H1 (cell line): ENCODE measurements at regions not wholly inside any gene's neighbourhood (a gene's known extent, or its start where the extent isn't known, plus 50 kb on each side); places are given as distances from the start of the nearest gene placed in this dataset.

Source experiments
- CTCF ChIA-PET: fragments of 300-600 bp; sonication (Branson Sonifier 250); formaldehyde crosslinking; loops from one replicate; lab custom pipeline; 2021; ENCODE audit not compliant: partially characterized antibody; lab: Charles Lee
- POLR2A ChIA-PET: fragments of 300-600 bp; sonication (Branson Sonifier 250); formaldehyde crosslinking; loops from one replicate; lab custom pipeline; 2021; ENCODE audit warnings: inconsistent platforms; ENCODE audit not compliant: partially characterized antibody; lab: Charles Lee
- DNase-seq, 2 experiments: peaks; one replicate each; pipeline versions ENCODE4 v3.0.0 to v3.0.0-alpha.2; 2010 to 2022; ENCODE audit warnings: low spot score in 2 of 2, low read depth in 1 of 2, mixed read lengths in 1 of 2
- FAIRE-seq: peaks from 2 replicates; lab custom pipeline; 2011; peaks lifted over from hg19 to GRCh38; lab: Jason Lieb, UNC
- H2AFZ ChIP-seq: 2 replicates; pipeline ENCODE4 v1.8.1; 2012; ENCODE audit warnings: low read length, inconsistent platforms
- H2AK5ac ChIP-seq: 2 replicates; pipeline ENCODE4 v1.6.1; 2013; ENCODE audit warnings: low read depth, low read length
- H2BK120ac ChIP-seq: replicated peaks from 2 replicates; pipeline ENCODE3; 2013; ENCODE audit warnings: low read depth, low read length, inconsistent platforms
- H2BK12ac ChIP-seq: 2 replicates; pipeline ENCODE4 v1.6.1; 2013; ENCODE audit warnings: low read depth, low read length
- H2BK15ac ChIP-seq: 2 replicates; pipeline ENCODE4 v1.6.1; 2013; ENCODE audit warnings: low read length
- H2BK20ac ChIP-seq: 2 replicates; pipeline ENCODE4 v1.6.1; 2013; ENCODE audit warnings: low read length
- H2BK5ac ChIP-seq: 2 replicates; pipeline ENCODE4 v1.6.1; 2013; ENCODE audit warnings: low read depth, low read length
- H3K14ac ChIP-seq: 2 replicates; pipeline ENCODE4 v1.6.1; 2013; ENCODE audit warnings: inconsistent platforms; ENCODE audit not compliant: insufficient read length
- H3K18ac ChIP-seq: 2 replicates; pipeline ENCODE4 v1.6.1; 2013; ENCODE audit warnings: low read length; ENCODE audit errors: extremely low read depth
- H3K23ac ChIP-seq: 2 replicates; pipeline ENCODE4 v1.6.1; 2013; ENCODE audit warnings: inconsistent platforms; ENCODE audit not compliant: insufficient read length
- H3K23me2 ChIP-seq: 2 replicates; pipeline ENCODE4 v1.6.1; 2013; ENCODE audit warnings: low read depth, low read length
- H3K27ac ChIP-seq: 2 replicates; pipeline ENCODE4 v1.6.1; 2011; ENCODE audit warnings: low read depth, low read length, inconsistent platforms
- H3K27me3 ChIP-seq, 4 experiments: replicated peaks in 1 of 4; 1 replicate in 1 of 4; 2 replicates in 3 of 4; pipeline versions ENCODE4 v1.6.1 to v1.8.1; 2011 to 2013; ENCODE audit warnings: low read length in 3 of 4, mild to moderate bottlenecking in 3 of 4, inconsistent platforms in 2 of 4, mixed read lengths in 2 of 4, moderate library complexity in 1 of 4; ENCODE audit not compliant: control insufficient read depth in 3 of 4, insufficient read depth in 3 of 4; ENCODE audit errors: extremely low read depth in 1 of 4
- H3K36me3 ChIP-seq, 4 experiments: 2 replicates each; pipeline versions ENCODE4 v1.6.1 to v1.8.1; 2011 to 2013; ENCODE audit warnings: mild to moderate bottlenecking in 4 of 4, low read length in 3 of 4, moderate library complexity in 2 of 4, control low read depth in 1 of 4, inconsistent platforms in 1 of 4; ENCODE audit not compliant: insufficient read depth in 4 of 4, control insufficient read depth in 2 of 4
- H3K4ac ChIP-seq: replicated peaks from 2 replicates; pipeline ENCODE3; 2013; ENCODE audit warnings: low read length, low read depth, mixed read lengths, inconsistent platforms; ENCODE audit not compliant: insufficient read length
- H3K4me1 ChIP-seq, 4 experiments: replicated peaks in 1 of 4; 1 replicate in 1 of 4; 2 replicates in 3 of 4; pipeline versions ENCODE4 v1.6.1 to v1.8.1; 2011 to 2013; ENCODE audit warnings: low read length in 3 of 4, inconsistent platforms in 2 of 4, mixed read lengths in 1 of 4; ENCODE audit not compliant: insufficient read depth in 4 of 4, control insufficient read depth in 3 of 4
- H3K4me2 ChIP-seq, 2 experiments: 2 replicates each; pipeline versions ENCODE4 v1.6.1 to v1.8.1; 2011 to 2013; ENCODE audit warnings: low read depth in 2 of 2, low read length in 2 of 2, control low read depth in 1 of 2, inconsistent platforms in 1 of 2, mild to moderate bottlenecking in 1 of 2; ENCODE audit not compliant: insufficient read depth in 1 of 2
- H3K4me3 ChIP-seq, 4 experiments: fragments of 200-600, 300-600 bp in 1 of 4; sonication (generic), shearing (Covaris generic), sonication (Bioruptor Twin) in 1 of 4; 2 replicates each; pipeline versions ENCODE4 v1.5.1 to v1.8.1; 2011 to 2016; ENCODE audit warnings: low read length in 4 of 4, low read depth in 3 of 4, control low read depth in 2 of 4, inconsistent platforms in 2 of 4, mild to moderate bottlenecking in 2 of 4, mixed read lengths in 1 of 4, moderate library complexity in 1 of 4; ENCODE audit not compliant: insufficient read depth in 2 of 4; ENCODE audit errors: extremely low read depth in 1 of 4
- H3K56ac ChIP-seq: replicated peaks from 2 replicates; pipeline ENCODE3; 2013; ENCODE audit warnings: low read depth, mild to moderate bottlenecking, mixed read lengths, low read length, inconsistent platforms; ENCODE audit not compliant: insufficient read length
- H3K79me1 ChIP-seq: 2 replicates; pipeline ENCODE4 v1.6.1; 2013; ENCODE audit warnings: low read depth, low read length, control low read depth
- H3K79me2 ChIP-seq, 2 experiments: 2 replicates each; pipeline versions ENCODE4 v1.6.1 to v1.8.1; 2012 to 2013; ENCODE audit warnings: low read length in 2 of 2, mild to moderate bottlenecking in 2 of 2, inconsistent platforms in 1 of 2; ENCODE audit not compliant: insufficient read depth in 2 of 2, control insufficient read depth in 1 of 2
- H3K9ac ChIP-seq, 4 experiments: replicated peaks in 1 of 4; 1 replicate in 1 of 4; 2 replicates in 3 of 4; pipeline versions ENCODE4 v1.6.1 to v1.8.1; 2011 to 2013; ENCODE audit warnings: low read depth in 3 of 4, low read length in 3 of 4, control low read depth in 2 of 4, mild to moderate bottlenecking in 2 of 4, moderate library complexity in 2 of 4, inconsistent platforms in 1 of 4; ENCODE audit errors: extremely low read depth in 1 of 4
- H3K9me3 ChIP-seq, 2 experiments: 2 replicates each; pipeline versions ENCODE4 v1.6.1 to v1.8.1; 2012 to 2013; ENCODE audit warnings: mild to moderate bottlenecking in 2 of 2, moderate library complexity in 2 of 2, control low read depth in 1 of 2, inconsistent platforms in 1 of 2, low read depth in 1 of 2, low read length in 1 of 2, mixed read lengths in 1 of 2; ENCODE audit not compliant: insufficient read depth in 2 of 2
- H4K20me1 ChIP-seq, 2 experiments: replicated peaks in 1 of 2; 2 replicates each; pipeline versions ENCODE3 to v1.8.1; 2011 to 2013; ENCODE audit warnings: inconsistent platforms in 2 of 2, low read length in 2 of 2, mild to moderate bottlenecking in 1 of 2; ENCODE audit not compliant: insufficient read depth in 2 of 2, control insufficient read depth in 1 of 2
- H4K5ac ChIP-seq: 2 replicates; pipeline ENCODE4 v1.6.1; 2013; ENCODE audit warnings: low read length, low read depth, mixed read lengths, inconsistent platforms; ENCODE audit not compliant: insufficient read length
- H4K8ac ChIP-seq: 2 replicates; pipeline ENCODE4 v1.8.0; 2013; ENCODE audit warnings: mild to moderate bottlenecking, moderate library complexity, low read length, inconsistent platforms; ENCODE audit not compliant: insufficient read depth; ENCODE audit errors: extremely low read depth
- H4K91ac ChIP-seq: replicated peaks from 2 replicates; pipeline ENCODE3; 2013; ENCODE audit warnings: low read length, mixed read lengths, inconsistent platforms; ENCODE audit not compliant: insufficient read length
- CEBPB ChIP-seq: IDR thresholded peaks from 2 replicates; pipeline ENCODE4 v1.6.1; 2012; ENCODE audit warnings: low read depth, low read length
- EGR1 ChIP-seq: IDR thresholded peaks from 2 replicates; pipeline ENCODE4 v1.6.1; 2011; ENCODE audit warnings: low read depth, low read length, borderline replicate concordance
- FOSL1 ChIP-seq: IDR thresholded peaks from 2 replicates; pipeline ENCODE4 v1.6.1; 2011; ENCODE audit warnings: mild to moderate bottlenecking, low read depth, low read length, moderate library complexity; ENCODE audit not compliant: insufficient read depth
- KDM4A ChIP-seq: IDR thresholded peaks from one replicate; pipeline ENCODE4 v1.7.1; 2012; ENCODE audit warnings: low read depth, mild to moderate bottlenecking, moderate library complexity, low read length, inconsistent platforms; ENCODE audit not compliant: severe bottlenecking
- POLR2AphosphoS5 ChIP-seq: IDR thresholded peaks from 2 replicates; pipeline ENCODE4 v1.6.1; 2011; ENCODE audit warnings: low read depth, low read length
- SIN3A ChIP-seq, 2 experiments: IDR thresholded peaks in 1 of 2; conservative IDR thresholded peaks in 1 of 2; 2 replicates each; pipeline ENCODE4 v1.6.1; 2011 to 2012; ENCODE audit warnings: low read length in 2 of 2, improper control_type of control experiment in 1 of 2, low read depth in 1 of 2, mild to moderate bottlenecking in 1 of 2
- ZNF274 ChIP-seq: IDR thresholded peaks from 2 replicates; pipeline ENCODE4 v1.7.0; 2012; ENCODE audit warnings: low read length, borderline replicate concordance; ENCODE audit errors: extremely low read depth
- WGBS, 2 experiments: shearing (Covaris generic) in 1 of 2; methylation state at CpG; one replicate each; pipeline versions ENCODE4 v1.1.6 to v1.1.7; 2013 to 2015; ENCODE audit warnings: low lambda C conversion rate in 2 of 2, mixed read lengths in 2 of 2, inconsistent platforms in 1 of 2, low coverage in 1 of 2, missing lambda C conversion rate in 1 of 2; ENCODE audit not compliant: insufficient replicate concordance in 2 of 2, insufficient coverage in 1 of 2, insufficient read length in 1 of 2; ENCODE audit errors: extremely low coverage in 1 of 2, missing lambda C conversion rate in 1 of 2; 5-methylcytosine and 5-hydroxymethylcytosine counted together
- TF ChIP-seq, protein P1 (sequence below), 3 experiments: IDR thresholded peaks; 1 replicate in 2 of 3; 2 replicates in 1 of 3; pipeline versions ENCODE4 v1.5.1 to v1.6.1; 2011; ENCODE audit warnings: low read length in 3 of 3, mild to moderate bottlenecking in 3 of 3, inconsistent platforms in 2 of 3, low read depth in 1 of 3, moderate library complexity in 1 of 3; ENCODE audit not compliant: insufficient read depth in 1 of 3; ENCODE audit errors: control extremely low read depth in 1 of 3

DNA sequence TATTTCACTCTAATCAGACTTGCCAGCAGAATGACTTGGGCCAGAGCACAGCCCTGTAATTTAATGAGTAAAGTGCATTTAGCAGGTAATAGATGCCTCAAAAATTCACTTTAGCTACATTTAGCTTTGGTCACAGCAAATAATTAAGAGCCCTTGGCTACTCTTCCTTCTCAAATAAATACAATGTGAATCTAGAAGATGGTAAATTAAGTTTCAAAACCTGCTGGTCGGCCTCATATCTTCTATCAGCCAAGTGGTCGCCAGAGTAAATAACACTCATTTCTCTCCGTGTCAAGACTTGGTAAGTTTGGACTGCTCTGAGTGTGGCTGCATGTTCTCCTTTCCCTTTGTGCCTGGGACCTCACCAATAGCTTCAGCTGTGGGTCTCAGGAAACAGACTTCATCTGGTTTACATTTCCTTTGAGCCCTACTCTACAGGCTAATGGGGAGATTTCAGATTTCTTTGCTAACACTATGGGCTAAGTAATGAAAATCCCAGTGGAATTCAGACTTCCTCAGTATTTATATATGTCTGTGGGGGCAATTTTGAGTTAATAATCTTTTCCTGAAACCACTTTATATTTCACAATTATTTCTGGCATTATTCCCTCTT lies 375.8 kb downstream of the RBM43 start:
- H2AK5ac ChIP-seq: no peak overlapping the region
- H3K9ac ChIP-seq: no peak overlapping the region
- no peak overlapping the region for H4K5ac ChIP-seq
- WGBS, 2 experiments: 89% methylated on average over 3 of the region's 3 CpGs; no CpG with 5 or more reads in 1 of the 2 experiments
- no peak overlapping the region for H2BK12ac ChIP-seq
- no peak overlapping the region for H4K8ac ChIP-seq
- H3K4ac ChIP-seq: no peak overlapping the region
- H3K79me2 ChIP-seq: no peaks in the 10 kb centered on the region
- H3K4me2 ChIP-seq: no peak overlapping the region
- H4K20me1 ChIP-seq: no peaks in the 10 kb centered on the region
- DNase-seq (no peak), FAIRE-seq (no peak)
- no peak overlapping the region for H2AFZ ChIP-seq
- H2BK5ac ChIP-seq: no peak overlapping the region
- H3K4me1 ChIP-seq: no peaks in the 10 kb centered on the region
- H3K27ac ChIP-seq: no peak overlapping the region
- H3K23me2 ChIP-seq: no peaks in the 10 kb centered on the region
- TF ChIP-seq POLR2AphosphoS5: no peak
- TF ChIP-seq EGR1: no peak
- TF ChIP-seq, protein P1, sequence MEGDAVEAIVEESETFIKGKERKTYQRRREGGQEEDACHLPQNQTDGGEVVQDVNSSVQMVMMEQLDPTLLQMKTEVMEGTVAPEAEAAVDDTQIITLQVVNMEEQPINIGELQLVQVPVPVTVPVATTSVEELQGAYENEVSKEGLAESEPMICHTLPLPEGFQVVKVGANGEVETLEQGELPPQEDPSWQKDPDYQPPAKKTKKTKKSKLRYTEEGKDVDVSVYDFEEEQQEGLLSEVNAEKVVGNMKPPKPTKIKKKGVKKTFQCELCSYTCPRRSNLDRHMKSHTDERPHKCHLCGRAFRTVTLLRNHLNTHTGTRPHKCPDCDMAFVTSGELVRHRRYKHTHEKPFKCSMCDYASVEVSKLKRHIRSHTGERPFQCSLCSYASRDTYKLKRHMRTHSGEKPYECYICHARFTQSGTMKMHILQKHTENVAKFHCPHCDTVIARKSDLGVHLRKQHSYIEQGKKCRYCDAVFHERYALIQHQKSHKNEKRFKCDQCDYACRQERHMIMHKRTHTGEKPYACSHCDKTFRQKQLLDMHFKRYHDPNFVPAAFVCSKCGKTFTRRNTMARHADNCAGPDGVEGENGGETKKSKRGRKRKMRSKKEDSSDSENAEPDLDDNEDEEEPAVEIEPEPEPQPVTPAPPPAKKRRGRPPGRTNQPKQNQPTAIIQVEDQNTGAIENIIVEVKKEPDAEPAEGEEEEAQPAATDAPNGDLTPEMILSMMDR (IDR thresholded peaks at IDR 0.05; ENCODE audit: control extremely low read depth in 1 of 3, insufficient read depth in 1 of 3, low read depth in 1 of 3, low read length in 3 of 3): no peak
- TF ChIP-seq ZNF274: no peak
- no peak for TF ChIP-seq CEBPB
- TF ChIP-seq SIN3A (conservative IDR thresholded peaks at IDR 0.05 in 1 of 2, IDR thresholded peaks at IDR 0.05 in 1 of 2; ENCODE audit: low read depth in 1 of 2, low read length in 2 of 2): no peak
- no peak for TF ChIP-seq FOSL1
- TF ChIP-seq KDM4A: no peak
- TF ChIP-seq, all 59 proteins: peak for 0
- no peak overlapping the region; the same call in 1 of the 2 replicates for H2BK15ac ChIP-seq
- CTCF ChIA-PET: interaction anchor here (0.6 kb wide), 1 partner anchor 126 kb away, joined by 3 read pairs; no protein-coding TSS in a partner anchor
- no peak overlapping the region for H4K91ac ChIP-seq
- H2BK20ac ChIP-seq: no peak overlapping the region
- 0 out of 2 replicates have a peak overlapping the region, but pooled peaks have one; percentile 20 for H3K18ac ChIP-seq
- no peak overlapping the region for H3K23ac ChIP-seq
- no peak overlapping the region for H3K4me3 ChIP-seq
- H3K9me3 ChIP-seq: no peaks in the 10 kb centered on the region
- H3K36me3 ChIP-seq: no peaks in the 10 kb centered on the region
- peaks cover 0 to 2% (median 0%) of the 10 kb centered on the region in 4 experiments; a peak in 2 of 7 replicates for H3K27me3 ChIP-seq
- POLR2A ChIA-PET: no interaction called here
- H2BK120ac ChIP-seq: no peak overlapping the region
- H3K14ac ChIP-seq: no peak overlapping the region
- H3K79me1 ChIP-seq: no peaks in the 10 kb centered on the region
- H3K56ac ChIP-seq: no peak overlapping the region
